GM23338 (cell line): ENCODE measurements at regions not wholly inside any gene's neighbourhood (a gene's known extent, or its start where the extent isn't known, plus 50 kb on each side); places are given as distances from the start of the nearest gene placed in this dataset.
"Not testable (repeated sequence)": the region's sequence is repeated elsewhere in the genome, so short reads cannot be mapped to it uniquely, and the experiment has no call there.

Experiments used
- ATAC-seq: fragments of 200-7000 bp; cut with Tn5 transposase; 3 replicates; pipeline ENCODE4 v1.9.1; 2020
- DNase-seq: peaks from one replicate; pipeline ENCODE4 v3.0.0-alpha.2; 2015; ENCODE audit warnings: low spot score
- H2AFZ ChIP-seq: fragments of 200-600 bp; sonication (generic); 2 replicates; pipeline ENCODE4 v1.8.0; 2016; ENCODE audit warnings: antibody characterized with exemption, mild to moderate bottlenecking, moderate library complexity
- H3F3A ChIP-seq: fragments of 200-600 bp; sonication (generic); replicated peaks from 2 replicates; pipeline ENCODE4 v1.8.0; 2017; ENCODE audit warnings: antibody characterized with exemption, mixed run types, low read depth
- H3K27ac ChIP-seq: fragments of 200-600 bp; sonication (generic); 2 replicates; pipeline ENCODE4 v1.6.1; 2016; ENCODE audit warnings: low read depth
- H3K27me3 ChIP-seq: fragments of 200-600 bp; sonication (generic); 2 replicates; pipeline ENCODE4 v1.8.0; 2016; ENCODE audit warnings: mild to moderate bottlenecking, mixed run types, moderate library complexity; ENCODE audit not compliant: insufficient read depth
- H3K36me3 ChIP-seq: fragments of 200-600 bp; sonication (generic); 2 replicates; pipeline ENCODE4 v1.8.0; 2016; ENCODE audit warnings: mild to moderate bottlenecking; ENCODE audit not compliant: insufficient read depth
- H3K4me1 ChIP-seq: fragments of 200-600 bp; sonication (generic); 2 replicates; pipeline ENCODE4 v1.8.0; 2016; ENCODE audit warnings: mild to moderate bottlenecking, moderate library complexity; ENCODE audit not compliant: insufficient read depth
- H3K4me2 ChIP-seq: fragments of 200-600 bp; sonication (generic); 2 replicates; pipeline ENCODE4 v1.7.1; 2017; ENCODE audit warnings: mixed run types
- H3K4me3 ChIP-seq: fragments of 200-600 bp; sonication (generic); 2 replicates; pipeline ENCODE4 v1.6.1; 2016; ENCODE audit warnings: mixed run types
- H3K79me2 ChIP-seq: fragments of 200-600 bp; sonication (generic); replicated peaks from 2 replicates; pipeline ENCODE4 v1.8.0; 2017; ENCODE audit warnings: mild to moderate bottlenecking; ENCODE audit not compliant: insufficient read depth
- H3K9me2 ChIP-seq: fragments of 200-600 bp; sonication (generic); 2 replicates; pipeline ENCODE4 v1.8.0; 2017; ENCODE audit not compliant: insufficient read depth
- H4K20me1 ChIP-seq: fragments of 200-600 bp; sonication (generic); replicated peaks from 2 replicates; pipeline ENCODE4 v1.8.0; 2017; ENCODE audit warnings: mild to moderate bottlenecking; ENCODE audit not compliant: insufficient read depth
- H3K27ac Mint-ChIP-seq: 2 replicates; pipeline ENCODE4 v1.8.0; 2020; ENCODE audit warnings: inconsistent platforms, mild to moderate bottlenecking, moderate library complexity, mixed read lengths
- H3K27me3 Mint-ChIP-seq: 3 replicates; pipeline ENCODE4 v1.8.0; 2022; ENCODE audit warnings: low read depth, mild to moderate bottlenecking, moderate library complexity, mixed read lengths, inconsistent platforms; ENCODE audit not compliant: insufficient read depth, poor library complexity
- H3K36me3 Mint-ChIP-seq: 3 replicates; pipeline ENCODE4 v1.8.0; 2021; ENCODE audit warnings: low read depth, mild to moderate bottlenecking, inconsistent platforms, moderate library complexity, mixed read lengths
- H3K4me1 Mint-ChIP-seq: 3 replicates; pipeline ENCODE4 v1.8.0; 2020; ENCODE audit warnings: mild to moderate bottlenecking, inconsistent platforms, mixed read lengths
- H3K4me3 Mint-ChIP-seq: 3 replicates; pipeline ENCODE4 v1.8.0; 2021; ENCODE audit warnings: moderate library complexity, mild to moderate bottlenecking, inconsistent platforms, mixed read lengths
- H3K9me3 Mint-ChIP-seq: 3 replicates; pipeline ENCODE4 v1.8.0; 2020; ENCODE audit warnings: moderate library complexity, mild to moderate bottlenecking, inconsistent platforms, mixed read lengths
- CREB1 ChIP-seq: fragments of 250-450 bp; sonication (Bioruptor Pico); IDR thresholded peaks from 2 replicates; pipeline ENCODE4 v1.5.0; 2020; ENCODE audit warnings: low read depth, mild to moderate bottlenecking, moderate library complexity
- CTCF ChIP-seq, 2 experiments: fragments of 200-600 bp in 1 of 2; sonication (generic) in 1 of 2; conservative IDR thresholded peaks; 2 replicates each; pipeline versions ENCODE4 v1.5.1 to v1.6.1; 2016 to 2017; ENCODE audit warnings: antibody characterized with exemption in 2 of 2, low read depth in 2 of 2, mild to moderate bottlenecking in 2 of 2, moderate library complexity in 1 of 2
- POLR2AphosphoS5 ChIP-seq: IDR thresholded peaks from 2 replicates; pipeline ENCODE4 v1.6.1; 2016; ENCODE audit warnings: antibody characterized with exemption, low read depth
- STAT1 ChIP-seq: IDR thresholded peaks from one replicate; pipeline ENCODE4 v1.6.1; 2016; ENCODE audit warnings: antibody characterized with exemption; ENCODE audit not compliant: unreplicated experiment
- ZNF462 ChIP-seq: fragments of 250-450 bp; sonication (Bioruptor Pico); IDR thresholded peaks from 2 replicates; pipeline ENCODE4 v1.5.0; 2020; ENCODE audit warnings: mild to moderate bottlenecking, moderate library complexity

GRCh38 chr4:189147005-189147929 lies 793.4 kb upstream of the FRG1 start:
- Histone ChIP-seq H3K4me2 (no peak overlapping the region), H3K27me3 (no peaks in the 10 kb centered on the region), H4K20me1 (no peaks in the 10 kb centered on the region), H3K27ac (no peak overlapping the region), H3K9me2 (0 out of 2 replicates have a peak, but pooled peaks cover 7% of the 10 kb centered on the region), H3K4me3 (no peak overlapping the region), H3K36me3 (peaks cover 3% of the 10 kb centered on the region; the same call in 1 of the 2 replicates), H3F3A (no peaks in the 10 kb centered on the region), H2AFZ (peak overlapping the region; percentile 89), H3K79me2 (no peaks in the 10 kb centered on the region), H3K4me1 (no peaks in the 10 kb centered on the region)
- Mint-ChIP-seq H3K9me3 (peaks cover 23% of the 10 kb centered on the region), H3K4me1 (no peaks in the 10 kb centered on the region), H3K27me3 (no peaks in the 10 kb centered on the region), H3K4me3 (no peak overlapping the region), H3K36me3 (peaks cover 13% of the 10 kb centered on the region), H3K27ac (no peak overlapping the region)
- no peak for TF ChIP-seq STAT1
- no peak for TF ChIP-seq ZNF462 (CRISPR knock-in tag)
- TF ChIP-seq CTCF (conservative IDR thresholded peaks at IDR 0.05; ENCODE audit: low read depth in 2 of 2) = peak in 1 of 2 experiments; percentile 15; a peak in 1 of 4 replicates
- no peak for TF ChIP-seq POLR2AphosphoS5
- TF ChIP-seq CREB1 (CRISPR knock-in tag) = no peak
- no peak for DNase-seq
- ATAC-seq = no peak

GRCh38 chr4:189155083-189155482 lies 785.6 kb upstream of the FRG1 start:
- peak overlapping the region; percentile 31; the same call in 1 of the 2 replicates for H2AFZ ChIP-seq
- H3K27ac ChIP-seq, H3K4me1 ChIP-seq, H3K27me3 Mint-ChIP-seq, H3K27ac Mint-ChIP-seq, ATAC-seq, H3K4me2 ChIP-seq, H3K9me2 ChIP-seq, H3K36me3 ChIP-seq, H3K79me2 ChIP-seq, H3K27me3 ChIP-seq, H3K4me3 ChIP-seq, H3F3A ChIP-seq, H3K4me3 Mint-ChIP-seq, DNase-seq, H4K20me1 ChIP-seq: not testable (repeated sequence)
- H3K9me3 Mint-ChIP-seq = peaks cover 25% of the 10 kb centered on the region
- H3K4me1 Mint-ChIP-seq = peaks cover 11% of the 10 kb centered on the region
- peaks cover 19% of the 10 kb centered on the region for H3K36me3 Mint-ChIP-seq
